ENCODE measurements at regions not wholly inside any gene's neighbourhood (a gene's known extent, or its start where the extent isn't known, plus 50 kb on each side); places are given as distances from the start of the nearest gene placed in this dataset.

- intact Hi-C loops (cut with DNase I) = no loop called here
- no peak for DNase-seq
Observed at GRCh38 chr6:71453371-71453706, 164.7 kb downstream of the OGFRL1 start.

GRCh38 chr6:71454056-71454455, 165.4 kb downstream of the OGFRL1 start:
- Histone ChIP-seq H3K9me3 (no peaks in the 10 kb centered on the region), H3K4me1 (no peaks in the 10 kb centered on the region), H3K4me3 (no peak overlapping the region), H3K36me3 (no peaks in the 10 kb centered on the region), H3K27me3 (no peaks in the 10 kb centered on the region), H3K27ac (no peak overlapping the region)
- ATAC-seq (no peak), DNase-seq (no peak)
- 86% methylated on average over 1 of the region's 1 CpG for WGBS (ENCODE audit: insufficient coverage, low coverage, low lambda C conversion rate, missing lambda C conversion rate)
- intact Hi-C loops (cut with DNase I) = no loop called here
- TF ChIP-seq POLR2A (IDR thresholded peaks at IDR 0.05) (no peak), CTCF (IDR thresholded peaks at IDR 0.05) (no peak)

More at GRCh38 chr6:71453371-71453706, 164.7 kb downstream of the OGFRL1 start:
- Histone ChIP-seq H3K4me1 (no peaks in the 10 kb centered on the region), H3K27ac (no peak overlapping the region), H3K9me3 (no peaks in the 10 kb centered on the region), H3K27me3 (no peaks in the 10 kb centered on the region), H3K36me3 (no peaks in the 10 kb centered on the region), H3K4me3 (no peak overlapping the region)
- TF ChIP-seq CTCF (IDR thresholded peaks at IDR 0.05) = no peak
- TF ChIP-seq POLR2A (IDR thresholded peaks at IDR 0.05) = no peak
- ATAC-seq = no peak

GRCh38 chr6:71457929-71458328, 169.3 kb downstream of the OGFRL1 start:
- H3K27me3 ChIP-seq = no peaks in the 10 kb centered on the region
- ATAC-seq (no peak), DNase-seq (no peak)
- H3K4me3 ChIP-seq = no peak overlapping the region
- WGBS (ENCODE audit: insufficient coverage, low coverage, low lambda C conversion rate, missing lambda C conversion rate) = no CpG with 5 or more reads among the region's 1 CpG
- H3K27ac ChIP-seq = no peak overlapping the region
- TF ChIP-seq POLR2A (IDR thresholded peaks at IDR 0.05) = no peak
- TF ChIP-seq CTCF (IDR thresholded peaks at IDR 0.05) = no peak
- no peaks in the 10 kb centered on the region for H3K36me3 ChIP-seq
- no peaks in the 10 kb centered on the region for H3K9me3 ChIP-seq
- intact Hi-C loops (cut with DNase I) = no loop called here
- H3K4me1 ChIP-seq = no peaks in the 10 kb centered on the region

GRCh38 chr6:71459162-71459561, 170.6 kb downstream of the OGFRL1 start:
- 80% methylated on average over 2 of the region's 2 CpGs for WGBS (ENCODE audit: insufficient coverage, low coverage, low lambda C conversion rate, missing lambda C conversion rate)
- DNase-seq = no peak

More at GRCh38 chr6:71459162-71459561, 170.6 kb downstream of the OGFRL1 start:
- intact Hi-C loops (cut with DNase I) = no loop called here
- TF ChIP-seq CTCF (IDR thresholded peaks at IDR 0.05) = no peak
- Histone ChIP-seq H3K27me3 (no peaks in the 10 kb centered on the region), H3K9me3 (no peaks in the 10 kb centered on the region), H3K4me1 (no peaks in the 10 kb centered on the region), H3K27ac (no peak overlapping the region), H3K4me3 (no peak overlapping the region), H3K36me3 (no peaks in the 10 kb centered on the region)
- no peak for ATAC-seq
